Upper lobe of left lung (tissue), 4 donors: ENCODE measurements at regions not wholly inside any gene's neighbourhood (a gene's known extent, or its start where the extent isn't known, plus 50 kb on each side); places are given as distances from the start of the nearest gene placed in this dataset.

Source experiments
- EP300 ChIP-seq, 4 donors: sonication (generic); formaldehyde crosslinking; IDR thresholded peaks; one replicate each; pipeline ENCODE4 v1.5.1; 2017; ENCODE audit warnings: antibody characterized with exemption in 4 of 4, control low read depth in 2 of 4
- POLR2A ChIP-seq, 4 donors: fragments of 450-650 bp; IDR thresholded peaks; one replicate each; pipeline ENCODE4 v1.5.1; 2016 to 2017; ENCODE audit warnings: antibody characterized with exemption in 4 of 4, mild to moderate bottlenecking in 2 of 4
- TF ChIP-seq, protein P1 (sequence below), 6 experiments: fragments of 450-650 bp in 4 of 6; fragments of 200-600 bp in 2 of 6; sonication (generic) in 2 of 6; IDR thresholded peaks; one replicate each; pipeline ENCODE4 v1.5.1; 2016 to 2019; ENCODE audit warnings: antibody characterized with exemption in 6 of 6

DNA sequence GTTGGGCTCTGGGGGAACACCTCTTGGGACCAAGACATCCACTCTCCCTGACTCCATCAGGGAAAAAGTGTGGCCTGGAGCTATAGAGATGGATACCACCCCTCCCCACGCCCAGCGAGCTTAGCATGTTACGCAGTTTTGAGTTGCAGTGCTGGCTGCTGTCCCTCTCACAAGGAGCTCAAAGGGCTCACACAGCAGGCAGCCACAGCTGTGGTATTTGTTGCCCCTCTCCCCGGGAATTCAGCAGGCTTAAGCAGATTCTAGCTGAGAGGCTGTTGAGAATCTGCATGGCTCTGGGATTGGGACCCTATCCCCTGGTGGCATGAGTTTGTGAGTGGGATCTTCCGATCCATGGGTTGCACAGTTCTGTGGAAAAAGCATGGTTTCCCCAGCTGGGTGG lies 673.1 kb upstream of the FSHR start:
- TF ChIP-seq, protein P1, sequence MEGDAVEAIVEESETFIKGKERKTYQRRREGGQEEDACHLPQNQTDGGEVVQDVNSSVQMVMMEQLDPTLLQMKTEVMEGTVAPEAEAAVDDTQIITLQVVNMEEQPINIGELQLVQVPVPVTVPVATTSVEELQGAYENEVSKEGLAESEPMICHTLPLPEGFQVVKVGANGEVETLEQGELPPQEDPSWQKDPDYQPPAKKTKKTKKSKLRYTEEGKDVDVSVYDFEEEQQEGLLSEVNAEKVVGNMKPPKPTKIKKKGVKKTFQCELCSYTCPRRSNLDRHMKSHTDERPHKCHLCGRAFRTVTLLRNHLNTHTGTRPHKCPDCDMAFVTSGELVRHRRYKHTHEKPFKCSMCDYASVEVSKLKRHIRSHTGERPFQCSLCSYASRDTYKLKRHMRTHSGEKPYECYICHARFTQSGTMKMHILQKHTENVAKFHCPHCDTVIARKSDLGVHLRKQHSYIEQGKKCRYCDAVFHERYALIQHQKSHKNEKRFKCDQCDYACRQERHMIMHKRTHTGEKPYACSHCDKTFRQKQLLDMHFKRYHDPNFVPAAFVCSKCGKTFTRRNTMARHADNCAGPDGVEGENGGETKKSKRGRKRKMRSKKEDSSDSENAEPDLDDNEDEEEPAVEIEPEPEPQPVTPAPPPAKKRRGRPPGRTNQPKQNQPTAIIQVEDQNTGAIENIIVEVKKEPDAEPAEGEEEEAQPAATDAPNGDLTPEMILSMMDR (IDR thresholded peaks at IDR 0.05): no peak
- TF ChIP-seq POLR2A (IDR thresholded peaks at IDR 0.05) (no peak), EP300 (IDR thresholded peaks at IDR 0.05) (no peak)
